Lower lobe of right lung (tissue), 2 donors: ENCODE measurements at regions not wholly inside any gene's neighbourhood (a gene's known extent, or its start where the extent isn't known, plus 50 kb on each side); places are given as distances from the start of the nearest gene placed in this dataset.

ENCODE experiments used
- ATAC-seq, 2 donors: fragments of 200-7000 bp; cut with Tn5 transposase; one replicate each; pipeline ENCODE4 v1.9.1; 2020 to 2022; ENCODE audit warnings: mild to moderate bottlenecking in 2 of 2, moderate library complexity in 2 of 2
- DNase-seq: peaks from one replicate; pipeline ENCODE4 v3.0.0-alpha.2; 2020
- H3K27ac ChIP-seq: fragments of 200-600 bp; one replicate; pipeline ENCODE4 v1.8.0; 2022
- H3K27me3 ChIP-seq: fragments of 200-600 bp; one replicate; pipeline ENCODE4 v1.8.0; 2022; ENCODE audit warnings: low read depth
- H3K36me3 ChIP-seq: fragments of 200-600 bp; one replicate; pipeline ENCODE4 v1.8.0; 2022; ENCODE audit warnings: mild to moderate bottlenecking
- H3K4me1 ChIP-seq: fragments of 200-600 bp; one replicate; pipeline ENCODE4 v1.8.0; 2022
- H3K4me3 ChIP-seq: fragments of 200-600 bp; one replicate; pipeline ENCODE4 v1.8.0; 2022; ENCODE audit warnings: mild to moderate bottlenecking
- H3K9me3 ChIP-seq: fragments of 200-600 bp; one replicate; pipeline ENCODE4 v1.8.0; 2022
- CTCF ChIP-seq: fragments of 200-600 bp; IDR thresholded peaks from one replicate; pipeline ENCODE4 v1.8.0; 2022; ENCODE audit warnings: antibody characterized with exemption, mild to moderate bottlenecking
- intact Hi-C: fragments of 100-400 bp; cut with DNase I; formaldehyde crosslinking; loops from one replicate; pipeline ENCODE4 v1.11.0; 2022
- donor health status: DM: no; HTN: yes; CAD: no; lungs with severe emphysema.

GRCh38 chr7:42445691-42446090 lies 208.7 kb upstream of the GLI3 start:
- no peak for DNase-seq
- ATAC-seq, result no peak

DNA sequence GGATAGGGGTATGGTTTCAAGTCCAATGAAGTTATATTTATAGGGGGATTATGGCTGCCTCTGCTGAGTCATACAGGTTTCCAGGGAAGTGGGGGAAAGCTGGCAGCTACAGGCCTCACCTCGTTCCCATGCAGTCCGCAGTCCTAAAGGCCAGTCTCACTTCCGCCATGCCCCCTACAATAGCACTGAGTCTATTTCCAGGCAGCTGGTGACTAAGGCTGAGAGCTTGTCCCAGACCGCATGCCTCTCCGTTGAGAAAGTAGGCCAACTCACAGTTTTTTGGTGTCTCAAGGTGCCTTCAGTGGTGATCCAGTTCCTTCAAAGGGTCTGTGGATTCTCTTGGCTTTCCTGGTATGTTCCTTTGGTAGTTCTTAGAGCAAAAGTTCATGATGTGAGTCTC lies 203.9 kb upstream of the GLI3 start:
- no peaks in the 10 kb centered on the region for H3K36me3 ChIP-seq
- intact Hi-C loops, result no loop called here
- DNase-seq, result no peak
- TF ChIP-seq CTCF, result no peak
- H3K9me3 ChIP-seq, result no peaks in the 10 kb centered on the region
- no peaks in the 10 kb centered on the region for H3K4me1 ChIP-seq
- H3K27me3 ChIP-seq, result no peaks in the 10 kb centered on the region
- H3K27ac ChIP-seq, result no peak overlapping the region
- H3K4me3 ChIP-seq, result no peak overlapping the region
- no peak for ATAC-seq

More at GRCh38 chr7:42445691-42446090, 208.7 kb upstream of the GLI3 start:
- no peak for TF ChIP-seq CTCF
- Histone ChIP-seq H3K4me1 (no peaks in the 10 kb centered on the region), H3K27ac (no peak overlapping the region), H3K27me3 (no peaks in the 10 kb centered on the region), H3K36me3 (no peaks in the 10 kb centered on the region), H3K4me3 (no peak overlapping the region), H3K9me3 (no peaks in the 10 kb centered on the region)
- intact Hi-C loops, result no loop called here

GRCh38 chr7:42432644-42433043 lies 195.6 kb upstream of the GLI3 start:
- Histone ChIP-seq H3K36me3 (no peaks in the 10 kb centered on the region), H3K27ac (no peak overlapping the region), H3K27me3 (no peaks in the 10 kb centered on the region), H3K4me3 (no peak overlapping the region), H3K9me3 (no peaks in the 10 kb centered on the region), H3K4me1 (no peaks in the 10 kb centered on the region)
- ATAC-seq (no peak), DNase-seq (no peak)
- intact Hi-C loops, result no loop called here
- TF ChIP-seq CTCF, result no peak

- Histone ChIP-seq H3K27me3 (no peaks in the 10 kb centered on the region), H3K9me3 (no peaks in the 10 kb centered on the region), H3K4me1 (no peaks in the 10 kb centered on the region), H3K4me3 (no peak overlapping the region), H3K27ac (no peak overlapping the region), H3K36me3 (no peaks in the 10 kb centered on the region)
- no peak for DNase-seq
- no peak for TF ChIP-seq CTCF
- intact Hi-C loops, result no loop called here
- no peak for ATAC-seq
These were observed 194.9 kb upstream of the GLI3 start for GRCh38 chr7:42431873-42432272.

DNA sequence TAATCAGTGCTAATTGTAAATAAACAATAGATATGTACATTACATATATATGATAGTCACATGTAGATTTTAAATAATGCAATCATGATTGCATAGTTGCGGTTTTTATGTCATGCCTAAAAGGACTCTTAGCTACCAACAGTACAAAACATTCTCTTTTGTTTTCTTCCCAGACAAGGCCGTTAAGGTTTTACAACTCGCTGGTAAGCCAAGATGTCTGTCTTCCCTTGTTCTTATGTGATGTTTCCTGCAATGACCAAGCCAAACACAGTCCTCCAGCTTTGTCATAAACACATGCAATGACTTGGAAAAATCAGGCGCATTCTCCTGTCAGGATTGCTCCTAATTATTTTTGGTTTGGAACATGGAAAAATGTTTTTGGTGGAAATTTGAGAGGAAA lies 192.3 kb upstream of the GLI3 start:
- TF ChIP-seq CTCF, result no peak
- H3K27ac ChIP-seq, result no peak overlapping the region
- H3K4me3 ChIP-seq, result no peak overlapping the region
- no peaks in the 10 kb centered on the region for H3K27me3 ChIP-seq
- H3K4me1 ChIP-seq, result no peaks in the 10 kb centered on the region
- ATAC-seq (no peak), DNase-seq (no peak)
- H3K36me3 ChIP-seq, result no peaks in the 10 kb centered on the region
- intact Hi-C loops, result no loop called here
- no peaks in the 10 kb centered on the region for H3K9me3 ChIP-seq

- no peak overlapping the region for H3K4me3 ChIP-seq
- DNase-seq (no peak), ATAC-seq (no peak)
- no peaks in the 10 kb centered on the region for H3K36me3 ChIP-seq
- no peaks in the 10 kb centered on the region for H3K4me1 ChIP-seq
- no peak for TF ChIP-seq CTCF
- H3K27me3 ChIP-seq, result no peaks in the 10 kb centered on the region
- intact Hi-C loops, result no loop called here
- H3K9me3 ChIP-seq, result no peaks in the 10 kb centered on the region
- no peak overlapping the region for H3K27ac ChIP-seq
These were observed 189.2 kb upstream of the GLI3 start for GRCh38 chr7:42426163-42426562.
